ENCODE measurements at regions not wholly inside any gene's neighbourhood (a gene's known extent, or its start where the extent isn't known, plus 50 kb on each side); places are given as distances from the start of the nearest gene placed in this dataset.

DNA sequence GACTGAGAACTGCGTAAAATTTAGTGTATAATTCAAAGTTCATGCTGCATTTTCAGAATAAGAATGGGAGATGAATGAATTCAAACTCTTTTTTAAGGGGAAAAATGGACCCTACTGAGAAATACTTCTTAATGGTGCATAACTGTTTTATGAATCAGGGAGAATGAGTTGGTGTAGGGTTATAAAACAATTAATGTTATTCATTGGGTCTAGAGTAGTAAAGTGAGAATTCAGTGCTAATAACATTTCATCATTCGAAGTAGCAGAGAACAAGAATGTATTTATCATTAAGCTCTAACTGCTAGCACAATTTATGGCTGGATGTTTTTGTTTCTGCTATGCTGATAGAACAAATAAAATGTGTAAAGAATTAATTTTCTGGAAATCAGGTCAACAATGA, 310.2 kb downstream of the SLITRK5 start:
- DNase-seq (ENCODE audit: low read depth, low spot score), result no peak
- no peak for TF ChIP-seq CTCF (IDR thresholded peaks at IDR 0.05; ENCODE audit: low read depth, low read length)
- in situ Hi-C loops (cut with HindIII; ENCODE audit: low sequenced_read_pairs), result no loop called here
- no peak overlapping the region for H3K4me3 ChIP-seq (ENCODE audit: low read depth, low read length)

DNA sequence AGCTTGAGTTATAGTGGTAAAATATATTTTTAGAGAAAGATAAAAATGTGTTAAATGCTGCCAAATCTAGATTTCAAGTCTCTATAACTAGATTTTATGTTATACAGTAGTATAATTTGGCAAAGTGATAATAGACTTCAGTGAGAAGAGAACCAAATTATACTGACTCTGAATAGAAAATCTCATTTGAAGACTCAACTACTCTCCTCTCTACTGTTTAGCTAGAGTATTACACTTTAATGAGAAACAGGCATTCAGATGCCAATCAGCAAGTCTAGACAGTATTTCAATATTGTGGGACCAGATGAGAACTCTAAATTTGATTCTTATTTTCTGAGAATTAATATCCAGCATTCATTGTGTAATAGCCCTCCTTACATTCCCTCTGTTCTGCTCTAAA, 311.2 kb downstream of the SLITRK5 start:
- in situ Hi-C loops (cut with HindIII; ENCODE audit: low sequenced_read_pairs), result no loop called here
- H3K4me3 ChIP-seq (ENCODE audit: low read depth, low read length), result no peak overlapping the region
- DNase-seq (ENCODE audit: low read depth, low spot score), result no peak
- TF ChIP-seq CTCF (IDR thresholded peaks at IDR 0.05; ENCODE audit: low read depth, low read length), result no peak

GRCh38 chr13:87986639-87987250, 315.6 kb downstream of the SLITRK5 start:
- in situ Hi-C loops (cut with HindIII; ENCODE audit: low sequenced_read_pairs), result no loop called here
- H3K4me3 ChIP-seq (ENCODE audit: low read depth, low read length), result no peak overlapping the region
- no peak for TF ChIP-seq CTCF (IDR thresholded peaks at IDR 0.05; ENCODE audit: low read depth, low read length)
- DNase-seq (ENCODE audit: low read depth, low spot score), result no peak

- no peak for DNase-seq (ENCODE audit: low read depth, low spot score)
- in situ Hi-C loops (cut with HindIII; ENCODE audit: low sequenced_read_pairs), result no loop called here
- no peak for TF ChIP-seq CTCF (IDR thresholded peaks at IDR 0.05; ENCODE audit: low read depth, low read length)
- no peak overlapping the region for H3K4me3 ChIP-seq (ENCODE audit: low read depth, low read length)
Measured at GRCh38 chr13:87998081-87998480, 326.9 kb downstream of the SLITRK5 start.

DNA sequence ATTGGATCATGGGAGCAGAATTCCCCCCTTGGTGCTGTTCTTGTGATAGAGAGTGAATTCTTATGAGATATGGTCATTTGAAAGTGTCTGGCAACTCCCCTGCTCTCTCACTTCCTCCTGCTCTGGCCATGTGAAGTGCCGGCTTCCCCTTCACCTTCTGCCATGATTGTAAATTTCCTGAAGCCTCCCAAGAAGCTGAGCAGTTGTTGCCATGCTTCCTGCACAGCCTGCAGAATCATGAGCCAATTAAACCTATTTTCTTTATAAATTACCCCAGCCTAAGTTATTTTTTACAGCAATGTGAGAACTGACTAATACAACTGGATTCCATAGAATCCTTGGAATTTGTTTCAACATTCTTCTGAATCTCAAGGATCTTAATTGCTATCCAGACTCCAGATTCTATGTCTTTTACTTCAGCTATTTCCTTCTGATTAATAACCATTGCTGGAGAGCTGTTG, 328.1 kb downstream of the SLITRK5 start:
- in situ Hi-C loops (cut with HindIII; ENCODE audit: low sequenced_read_pairs), result no loop called here
- H3K4me3 ChIP-seq (ENCODE audit: low read depth, low read length), result no peak overlapping the region
- DNase-seq (ENCODE audit: low read depth, low spot score), result peak; percentile 63
- no peak for TF ChIP-seq CTCF (IDR thresholded peaks at IDR 0.05; ENCODE audit: low read depth, low read length)

GRCh38 chr13:87999788-88000187, 328.6 kb downstream of the SLITRK5 start:
- in situ Hi-C loops (cut with HindIII; ENCODE audit: low sequenced_read_pairs), result no loop called here
- no peak for TF ChIP-seq CTCF (IDR thresholded peaks at IDR 0.05; ENCODE audit: low read depth, low read length)
- no peak for DNase-seq (ENCODE audit: low read depth, low spot score)
- H3K4me3 ChIP-seq (ENCODE audit: low read depth, low read length), result no peak overlapping the region

All from astrocyte of the spinal cord (primary cell).